HG03025 (cell line): ENCODE measurements at regions not wholly inside any gene's neighbourhood (a gene's known extent, or its start where the extent isn't known, plus 50 kb on each side); places are given as distances from the start of the nearest gene placed in this dataset.

ENCODE experiments used
- ATAC-seq: cut with Tn5 transposase; IDR thresholded peaks from one replicate; pipeline ENCODE4 v1.9.1; 2021; ENCODE audit warnings: mild to moderate bottlenecking, moderate library complexity; ENCODE audit not compliant: unreplicated experiment, low FRiP score

DNA sequence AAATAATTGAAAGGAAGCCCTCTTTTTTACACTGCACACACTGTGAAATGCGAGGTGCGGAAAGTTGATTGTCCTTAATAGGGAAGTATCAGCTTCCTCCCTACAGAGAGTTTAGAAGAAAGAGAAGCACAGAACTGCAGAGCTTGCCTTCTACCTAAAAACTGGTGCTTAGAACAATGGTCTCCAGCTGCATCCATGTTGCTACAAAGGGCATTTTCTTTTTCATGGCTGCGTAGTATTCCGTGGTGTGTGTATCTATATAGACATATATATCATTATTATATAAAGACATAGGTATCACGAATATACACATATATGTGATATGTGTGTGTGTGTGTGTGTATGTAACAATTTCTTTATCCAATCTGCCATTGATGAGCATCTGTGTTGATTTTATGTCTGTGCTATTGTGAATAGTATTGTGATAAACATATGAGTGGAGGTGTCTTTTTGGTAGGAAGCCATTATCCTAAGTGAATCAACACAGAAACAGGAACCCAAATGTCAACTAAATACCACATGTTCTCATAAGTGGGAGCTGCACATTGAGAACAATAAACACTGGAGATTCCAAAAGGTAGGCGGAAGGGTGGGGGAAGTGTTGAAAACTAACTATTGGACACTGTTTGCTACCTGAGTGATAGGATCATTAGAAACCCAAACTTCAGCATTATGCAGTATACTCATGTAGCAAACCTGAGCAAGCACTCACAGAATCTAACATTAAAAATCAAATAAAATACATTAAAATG, 290.0 kb upstream of the RUNX1 start:
- ATAC-seq = no peak

DNA sequence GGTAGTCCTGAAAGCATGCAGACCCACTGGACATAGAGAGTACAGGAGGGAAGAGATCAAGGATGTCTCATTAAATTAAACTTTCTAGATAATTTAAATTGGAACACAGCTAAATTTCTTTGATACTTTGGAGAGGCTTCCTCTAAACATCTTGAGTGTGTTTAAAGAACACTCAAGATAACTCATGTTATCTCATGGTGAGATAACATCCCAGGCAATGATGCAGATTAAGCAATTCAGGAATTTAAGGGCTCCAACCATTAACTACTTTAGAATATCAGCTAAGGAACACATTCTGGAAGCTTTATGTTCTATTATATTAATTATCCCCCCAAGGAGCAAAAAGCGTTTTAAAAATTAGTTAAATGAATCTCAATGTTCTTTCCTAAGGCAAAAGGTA, 289.2 kb upstream of the RUNX1 start:
- ATAC-seq = no peak

DNA sequence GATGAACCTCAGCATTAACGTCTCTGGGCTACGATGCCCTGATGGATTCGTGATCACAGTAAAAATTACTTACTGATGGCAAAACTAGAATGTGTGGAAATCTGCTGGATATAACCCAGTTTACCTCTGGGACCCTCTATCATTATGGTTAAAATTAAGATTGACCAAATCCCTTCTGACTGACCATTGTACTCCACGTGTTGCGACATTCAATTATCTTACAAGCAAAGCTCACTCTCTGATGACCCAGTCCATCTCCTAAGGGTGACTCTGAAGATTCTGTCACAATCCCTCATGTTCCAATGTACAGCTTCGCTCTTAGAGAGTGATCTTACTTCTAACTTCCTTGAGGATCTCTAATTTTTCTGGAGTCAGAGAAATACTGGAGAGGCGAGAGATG, 288.5 kb upstream of the RUNX1 start:
- ATAC-seq = no peak

DNA sequence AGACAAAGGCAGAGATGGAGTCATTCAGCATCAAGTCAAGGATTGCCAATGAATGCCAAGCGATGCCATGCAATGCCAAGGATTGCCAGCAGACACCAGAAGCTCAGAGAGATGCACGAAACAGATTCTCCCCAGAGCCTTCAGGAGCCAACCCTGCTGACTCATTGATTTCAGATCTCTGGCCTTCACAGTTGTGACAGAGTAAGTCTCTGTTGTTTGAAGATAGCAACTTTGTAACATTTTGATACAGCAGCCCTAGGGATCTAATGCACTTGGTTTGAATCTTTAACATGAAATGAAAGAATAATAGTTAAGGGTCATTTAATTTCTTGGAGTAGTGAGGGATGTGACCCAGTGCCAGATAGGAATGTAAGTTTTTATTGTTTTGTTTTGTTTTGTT, 287.4 kb upstream of the RUNX1 start:
- ATAC-seq = no peak

DNA sequence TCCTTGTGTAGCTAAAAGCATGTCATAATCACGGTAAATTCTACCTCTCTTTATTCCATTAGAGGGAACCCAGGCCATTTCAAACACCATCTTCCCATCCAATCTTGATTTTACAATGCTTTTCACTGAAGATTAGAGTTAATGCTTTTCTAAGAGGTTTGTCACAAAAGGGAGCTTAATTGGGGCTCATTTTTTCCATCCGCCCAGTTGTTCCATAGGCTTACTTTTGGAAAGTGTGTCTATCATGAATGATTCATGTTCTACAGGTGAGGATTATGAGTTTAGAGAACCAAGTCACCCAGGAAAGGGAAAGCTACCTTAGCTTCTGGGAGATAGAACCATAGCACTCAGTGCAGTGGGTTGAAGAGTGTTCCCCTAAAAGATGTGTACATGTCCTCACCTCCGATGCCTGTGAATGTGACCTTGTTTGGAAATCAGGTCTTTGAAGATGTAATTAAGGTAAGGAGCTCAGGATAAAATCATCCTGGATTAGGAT, 286.9 kb upstream of the RUNX1 start:
- no peak for ATAC-seq

DNA sequence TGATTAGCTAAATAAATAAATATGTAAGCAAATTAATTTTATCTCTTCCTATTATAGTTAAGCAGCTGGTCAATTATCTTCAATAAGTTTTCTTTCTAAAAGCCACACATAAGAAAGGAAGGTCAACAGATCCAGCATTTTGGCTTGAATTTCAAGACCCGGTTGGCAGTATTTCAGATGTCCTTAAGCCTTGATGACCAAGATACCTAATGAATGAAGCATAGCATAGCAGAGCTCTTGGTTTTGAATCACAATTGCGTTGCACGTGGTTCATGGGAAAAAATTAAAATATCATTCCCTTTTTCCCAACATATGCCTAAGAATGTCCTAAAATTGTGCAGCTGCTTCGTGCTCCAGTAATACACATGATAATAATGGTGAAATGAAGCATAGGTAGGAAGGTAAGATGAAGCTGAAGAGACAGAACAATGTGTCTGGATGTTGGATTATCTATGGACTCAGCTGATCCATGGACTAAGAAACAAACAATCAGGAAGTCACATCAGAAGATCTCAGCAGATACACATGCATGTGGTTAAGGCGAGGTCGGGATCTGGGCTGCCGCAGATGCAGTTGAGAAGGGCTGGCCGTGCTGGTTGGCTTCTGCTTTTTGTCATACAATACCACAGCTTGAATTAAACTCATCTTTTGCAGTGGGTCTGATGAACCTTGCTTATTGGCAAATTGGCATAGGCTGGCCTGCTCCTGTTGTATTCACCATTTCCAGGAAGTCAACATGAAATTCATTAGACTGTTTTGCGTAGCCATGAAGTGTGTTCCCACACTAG, 284.9 kb upstream of the RUNX1 start:
- ATAC-seq = no peak

DNA sequence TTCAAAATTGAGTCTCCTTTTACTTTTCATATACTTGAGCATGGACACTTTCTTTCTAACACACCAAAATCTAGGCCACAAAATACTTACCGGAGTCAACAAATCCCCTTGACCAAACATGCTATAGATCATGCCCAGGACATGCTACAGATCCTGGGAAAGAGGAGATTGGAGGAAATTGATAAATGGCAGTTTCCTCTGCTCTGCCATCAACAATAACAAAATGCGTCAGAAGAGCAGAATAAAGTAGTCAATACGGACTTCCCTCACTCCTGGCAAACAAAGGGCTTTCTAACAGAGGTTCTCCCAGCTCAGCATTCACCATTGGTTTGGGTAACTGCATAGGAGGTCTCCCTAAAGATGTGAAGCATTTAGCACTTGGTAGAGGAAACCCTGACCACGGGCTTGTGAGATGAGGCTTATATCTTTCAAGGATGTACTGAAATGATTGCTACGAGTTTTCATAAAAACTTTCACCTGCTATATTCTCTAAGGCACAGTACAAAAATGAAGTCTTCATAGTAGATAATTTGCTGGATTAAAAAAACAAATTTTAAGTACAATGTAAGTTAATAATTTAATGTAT, 283.8 kb upstream of the RUNX1 start:
- no peak for ATAC-seq

DNA sequence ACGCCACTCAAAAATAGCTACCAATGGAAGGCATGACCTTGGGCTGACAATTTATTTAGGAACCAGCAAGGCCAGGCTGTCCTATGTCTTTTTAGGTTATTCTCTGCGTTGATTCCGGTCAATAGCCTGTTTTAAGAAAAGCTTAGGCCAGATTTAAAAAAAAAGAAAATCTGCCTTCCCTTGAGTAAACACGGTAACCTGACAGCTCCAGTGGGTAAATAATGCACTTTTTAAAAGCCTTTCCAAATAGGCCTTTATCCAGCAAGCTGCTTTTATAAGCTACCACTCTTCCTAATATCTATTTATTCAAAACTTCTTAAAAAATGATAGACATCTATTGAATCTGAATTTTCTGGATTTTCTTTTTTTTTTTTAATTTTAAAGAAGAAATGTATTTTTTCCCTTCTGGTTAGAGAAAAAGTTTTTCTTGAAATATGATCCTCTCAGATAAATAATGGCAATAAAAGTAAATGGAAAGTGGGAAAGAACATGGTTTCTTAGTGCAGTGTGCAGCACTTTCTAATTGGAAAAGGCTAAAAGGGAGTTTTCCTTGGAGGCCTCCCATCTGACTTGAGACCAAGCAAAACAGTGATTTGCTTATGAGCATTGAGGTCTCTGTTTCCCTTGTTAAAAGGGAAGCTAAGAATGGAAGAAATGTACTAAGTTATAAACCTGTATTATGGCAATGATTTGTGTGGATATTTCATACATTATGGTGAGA, 281.0 kb upstream of the RUNX1 start:
- ATAC-seq = no peak

DNA sequence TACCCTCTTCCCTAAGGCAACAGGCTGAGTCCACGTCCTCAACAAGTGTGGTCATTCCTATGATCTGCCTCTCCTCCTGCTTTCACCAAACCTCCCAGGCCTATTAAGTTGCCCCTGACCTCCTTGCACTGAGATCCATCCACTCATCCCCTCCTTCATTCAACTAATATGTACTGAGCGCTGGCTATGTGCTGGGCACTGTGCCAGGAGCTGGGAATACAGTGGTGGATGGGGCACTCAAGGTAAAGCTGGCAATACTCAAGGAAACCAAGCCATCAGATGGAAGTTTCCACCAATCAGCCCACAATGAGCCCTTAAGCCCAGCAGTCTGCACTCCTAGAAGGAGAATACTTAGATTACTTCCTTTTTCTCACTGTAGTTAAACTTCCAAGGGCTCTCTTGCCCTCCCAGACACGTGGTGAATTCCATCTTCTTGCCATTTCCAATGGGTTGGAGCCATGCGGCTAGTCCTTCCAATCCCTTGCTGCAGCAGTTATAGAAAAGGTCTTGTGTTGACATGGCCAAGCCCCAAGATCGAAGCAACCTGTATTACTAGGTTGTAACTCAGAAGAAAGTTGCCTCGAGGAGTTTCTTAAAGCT, 279.9 kb upstream of the RUNX1 start:
- ATAC-seq = no peak

DNA sequence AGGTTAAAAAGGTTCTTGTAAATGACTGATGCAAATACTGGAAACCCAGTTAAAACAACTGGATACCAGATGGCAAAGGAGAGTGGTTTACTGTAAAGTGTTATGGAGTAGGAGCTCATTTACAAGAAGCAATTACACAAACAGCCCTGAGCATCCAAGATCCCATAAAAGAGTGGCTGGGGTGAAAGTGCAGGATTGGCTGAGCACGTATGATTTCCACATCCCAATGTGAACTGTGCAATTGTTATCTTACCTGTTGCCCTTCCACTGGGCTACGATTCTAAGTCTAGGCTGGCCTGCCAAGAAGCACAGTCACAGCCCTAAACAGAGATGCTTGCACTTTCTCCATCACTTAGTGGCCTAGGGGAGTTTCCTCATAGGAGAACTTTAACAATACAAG, 277.6 kb upstream of the RUNX1 start:
- no peak for ATAC-seq

DNA sequence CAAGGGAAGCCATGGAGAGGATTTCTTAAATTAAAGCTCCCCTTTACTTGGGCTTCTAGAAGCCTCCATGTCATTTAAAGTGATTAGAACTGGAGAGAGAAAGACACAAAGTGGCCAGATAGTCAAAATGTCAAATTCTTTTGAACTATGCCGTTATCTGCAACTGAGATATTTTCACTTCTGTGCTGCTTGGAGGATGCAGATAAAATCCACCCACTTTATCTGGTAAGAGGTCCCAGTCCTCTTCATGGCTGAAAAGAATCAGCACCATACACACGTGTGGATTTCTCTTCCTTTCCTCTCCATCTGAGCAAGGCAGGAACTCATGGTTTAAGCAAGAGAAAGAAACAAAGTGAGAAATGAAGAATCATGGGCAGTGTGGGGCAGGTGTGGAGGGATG, 276.9 kb upstream of the RUNX1 start:
- ATAC-seq = no peak

DNA sequence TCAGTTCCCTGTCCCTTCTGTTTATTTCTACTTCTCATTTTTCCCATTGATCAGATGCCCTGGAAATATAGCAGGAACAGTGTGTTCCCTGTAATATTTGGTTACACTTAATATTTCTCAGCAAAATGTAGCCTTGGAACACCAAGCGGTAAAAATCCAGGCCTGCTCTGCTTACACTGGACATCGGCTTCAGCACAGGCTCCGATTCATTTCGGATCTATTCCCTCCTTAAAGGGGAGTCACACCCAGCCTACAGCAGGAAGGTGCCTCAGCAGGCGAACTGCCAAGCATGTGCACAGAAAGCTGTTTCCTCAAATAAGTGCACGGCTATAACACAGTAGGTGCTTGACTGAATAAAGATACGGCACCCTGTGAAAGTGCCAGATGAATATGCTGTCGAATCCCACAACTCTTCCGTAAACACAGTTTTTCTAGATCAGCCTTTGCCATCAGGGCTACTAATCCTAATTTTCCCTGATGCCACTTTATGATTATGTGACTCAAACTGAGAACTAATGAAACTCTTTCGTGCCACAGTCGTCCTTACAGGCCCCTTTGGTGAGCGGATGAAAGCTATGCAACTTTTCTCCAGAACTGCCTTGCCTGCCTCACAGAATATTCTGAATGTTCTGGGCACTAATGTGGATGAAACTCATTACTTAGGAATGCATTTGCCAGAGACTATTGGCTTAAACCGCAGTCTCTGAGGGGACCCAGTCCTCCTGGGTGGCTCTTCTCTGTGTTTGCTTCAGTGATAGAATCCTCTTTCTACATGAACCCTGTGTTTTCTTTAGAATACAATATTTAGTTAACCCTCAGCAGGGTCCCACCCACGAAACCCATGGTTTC, 275.5 kb upstream of the RUNX1 start:
- no peak for ATAC-seq

DNA sequence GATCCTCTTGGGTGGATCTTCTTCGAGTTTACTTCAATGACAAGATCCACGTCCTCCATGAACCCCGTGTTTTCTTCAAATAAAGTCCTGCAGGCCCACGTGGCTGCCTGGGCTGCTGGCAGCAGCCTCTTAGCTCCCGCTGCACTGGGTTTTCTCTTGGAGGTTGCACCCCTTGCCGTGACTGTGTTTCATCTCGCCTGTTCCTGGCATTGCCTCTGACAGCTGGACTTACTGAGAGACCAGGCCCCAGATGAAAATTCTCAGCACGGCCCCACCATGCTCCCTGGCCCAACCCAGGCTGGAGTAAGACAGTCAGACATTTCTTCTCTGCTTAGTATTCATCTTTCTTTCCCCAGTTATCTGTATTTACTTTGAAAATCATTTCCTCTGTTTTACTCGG, 274.8 kb upstream of the RUNX1 start:
- no peak for ATAC-seq

DNA sequence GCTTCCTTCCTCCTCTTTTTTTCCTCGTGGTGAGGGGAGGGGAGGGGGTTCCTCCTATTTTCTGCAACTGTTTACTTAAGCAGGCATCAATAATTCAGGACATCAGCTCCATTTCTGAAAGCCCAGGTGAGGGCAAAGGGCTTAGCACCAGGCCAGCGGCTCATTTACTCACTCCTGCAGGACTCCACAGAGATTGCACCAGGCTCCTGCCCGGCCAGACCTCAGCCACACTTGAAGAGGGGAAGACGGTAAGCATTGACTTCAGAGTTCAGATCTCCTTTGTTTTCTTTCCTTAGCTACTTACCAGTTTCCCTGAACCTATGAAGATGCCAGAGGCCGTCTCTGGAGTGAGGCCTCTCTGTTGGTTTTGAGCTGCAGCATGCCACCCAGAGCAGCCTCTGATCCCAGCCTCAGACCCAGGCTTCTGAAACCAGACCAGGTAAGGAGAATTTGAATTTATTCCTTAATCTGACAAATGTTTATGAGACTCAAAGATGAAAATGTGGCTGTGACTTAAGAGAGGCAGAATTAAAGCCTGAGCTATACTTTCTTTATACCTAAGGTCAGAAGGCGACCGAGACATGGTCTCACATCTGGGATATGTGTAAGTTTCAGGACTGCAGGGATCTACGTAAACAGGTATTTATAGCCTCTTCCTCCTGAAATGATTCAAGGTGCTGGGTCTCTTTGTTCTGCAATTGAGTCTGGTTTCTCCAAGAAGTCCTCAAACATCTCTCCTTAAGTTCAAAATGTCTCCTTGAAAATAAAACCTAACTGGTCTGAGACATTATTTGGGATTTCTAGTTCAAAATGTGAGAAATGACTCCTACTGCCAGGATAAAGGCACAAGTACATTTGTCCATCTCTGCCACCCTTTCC, 272.5 kb upstream of the RUNX1 start:
- ATAC-seq = no peak

DNA sequence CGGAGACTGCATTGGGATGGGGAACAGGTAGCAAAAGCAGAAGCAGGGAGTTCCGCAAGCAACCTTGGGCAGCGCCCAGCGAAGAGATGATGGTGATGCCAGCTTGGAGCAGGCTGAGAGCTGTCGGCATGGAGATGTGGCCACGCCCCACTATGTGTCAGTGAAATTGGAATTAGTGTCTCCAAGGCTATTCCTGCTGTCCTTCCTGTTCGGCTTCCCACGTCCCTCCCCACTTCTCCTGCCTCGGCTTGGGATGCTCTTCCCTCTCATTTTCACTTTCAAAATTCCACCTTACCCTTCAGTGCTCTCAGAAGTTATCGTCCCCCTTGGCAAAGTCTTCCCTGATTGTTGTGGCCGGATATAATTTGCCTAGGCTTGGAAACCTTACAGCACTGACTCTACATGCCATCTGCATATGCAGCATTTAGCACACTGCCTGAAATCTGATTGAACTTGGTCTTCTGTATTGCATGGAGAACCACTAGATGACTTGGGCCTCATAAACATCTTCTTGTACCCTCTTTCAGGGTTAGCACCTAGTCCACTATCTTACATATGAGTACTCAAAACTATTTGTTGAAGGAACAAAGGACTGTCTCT, 270.7 kb upstream of the RUNX1 start:
- ATAC-seq = no peak

DNA sequence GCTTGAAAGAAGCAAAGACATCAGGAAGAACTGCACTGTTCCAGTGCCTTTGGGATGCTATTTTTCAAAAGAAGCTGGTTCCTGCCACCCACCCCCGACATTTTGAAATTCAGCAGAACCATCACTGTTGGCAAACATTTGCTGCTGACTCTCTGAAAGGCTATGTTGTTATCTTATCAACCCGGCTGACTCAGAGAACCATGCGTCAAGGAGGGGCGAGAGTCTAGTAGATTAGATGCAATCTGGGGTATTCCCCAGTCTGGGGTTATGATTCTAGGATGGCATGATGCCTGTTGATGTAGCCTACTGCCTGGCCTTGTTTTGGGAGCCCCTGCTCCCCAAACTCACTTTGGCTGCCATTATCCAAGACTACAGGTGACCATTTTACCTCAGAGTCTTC, 267.8 kb upstream of the RUNX1 start:
- no peak for ATAC-seq

DNA sequence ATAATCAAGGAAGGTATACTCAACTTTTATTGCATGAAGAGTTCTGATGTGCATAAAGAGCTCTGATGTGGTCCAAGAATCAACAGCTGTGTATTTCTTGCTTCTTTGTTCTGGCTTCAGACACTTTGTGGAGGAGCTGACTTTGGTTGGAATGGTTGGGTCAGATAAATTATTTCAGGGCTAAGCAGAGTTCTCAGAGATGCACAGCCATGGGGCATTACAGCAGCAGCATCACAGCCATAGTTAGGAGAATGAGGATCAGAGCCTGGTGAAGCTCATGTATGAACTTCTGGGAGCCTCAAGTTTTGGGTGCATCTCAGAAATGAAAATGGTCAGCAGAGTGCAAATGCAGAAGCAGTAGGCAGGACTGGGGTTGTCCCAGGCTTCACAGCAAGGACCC, 267.4 kb upstream of the RUNX1 start:
- ATAC-seq = no peak

DNA sequence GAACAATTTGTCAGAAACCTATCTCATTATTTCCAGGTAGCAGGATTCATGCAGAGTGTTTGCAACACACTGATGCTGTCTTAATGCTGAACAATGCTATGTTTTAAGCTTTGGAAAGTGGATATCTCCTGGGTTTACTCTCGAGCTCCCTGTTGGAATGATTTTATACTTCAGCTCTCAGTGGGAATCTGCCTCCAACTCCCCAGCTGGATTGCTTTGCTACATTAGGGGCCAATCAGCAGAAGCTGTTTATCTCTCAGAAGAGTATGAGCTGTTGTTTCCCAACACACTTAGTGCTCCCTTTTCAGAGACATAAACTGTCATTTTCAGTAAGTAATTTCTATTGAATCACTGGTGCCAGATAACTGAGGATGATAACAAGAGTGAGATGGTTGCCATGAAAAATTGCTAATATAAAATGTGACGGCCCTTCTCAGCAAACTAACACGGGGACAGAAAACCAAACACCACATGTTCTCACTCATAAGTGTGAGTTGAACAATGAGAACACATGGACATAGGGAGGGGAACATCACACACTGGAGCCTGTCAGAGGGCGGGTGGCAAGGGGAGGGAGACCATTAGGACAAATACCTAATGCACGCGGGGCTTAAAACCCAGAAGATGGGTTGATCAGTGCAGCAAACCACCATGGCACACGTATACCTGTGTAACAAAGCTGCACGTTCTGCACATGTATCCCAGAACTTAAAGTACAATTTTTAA, 265.9 kb upstream of the RUNX1 start:
- no peak for ATAC-seq
